K562 (cell line): ENCODE measurements at regions not wholly inside any gene's neighbourhood (a gene's known extent, or its start where the extent isn't known, plus 50 kb on each side); places are given as distances from the start of the nearest gene placed in this dataset.

Experiments used
- C11orf30 ChIP-seq: fragments of 450-650 bp; IDR thresholded peaks from 2 replicates; pipeline ENCODE4 v1.6.1; 2016; ENCODE audit warnings: low read depth, mild to moderate bottlenecking
- CTCF ChIP-seq, 3 experiments: IDR thresholded peaks in 2 of 3; conservative IDR thresholded peaks in 1 of 3; 2 replicates each; pipeline ENCODE4 v1.5.1; 2011 to 2012; ENCODE audit warnings: low read length in 3 of 3, mild to moderate bottlenecking in 3 of 3, control low read depth in 2 of 3, improper control_type of control experiment in 1 of 3, inconsistent platforms in 1 of 3, low read depth in 1 of 3, mixed read lengths in 1 of 3, moderate library complexity in 1 of 3; ENCODE audit not compliant: insufficient read depth in 2 of 3
- E2F8 ChIP-seq: fragments of 450-650 bp; IDR thresholded peaks from 2 replicates; pipeline ENCODE4 v1.7.1; 2018; ENCODE audit warnings: mild to moderate bottlenecking, low read depth; ENCODE audit not compliant: partially characterized antibody
- HOXB6 ChIP-seq: fragments of 250-450 bp; sonication (Bioruptor Pico); IDR thresholded peaks from 2 replicates; pipeline ENCODE4 v1.5.1; 2022; ENCODE audit warnings: mild to moderate bottlenecking, borderline replicate concordance
- LCOR ChIP-seq: sonication (generic); formaldehyde crosslinking; IDR thresholded peaks from 2 replicates; pipeline ENCODE4 v1.8.0; 2022; ENCODE audit warnings: mild to moderate bottlenecking, missing genetic modification reagents
- MAFF ChIP-seq: IDR thresholded peaks from 2 replicates; pipeline ENCODE4 v1.6.1; 2012; ENCODE audit warnings: low read length, improper control_type of control experiment
- REST ChIP-seq, 2 experiments: fragments of 450-650 bp; formaldehyde crosslinking in 1 of 2; IDR thresholded peaks; 2 replicates each; pipeline versions ENCODE4 v1.4.0 to v1.6.1; 2014 to 2020; ENCODE audit warnings: mild to moderate bottlenecking in 2 of 2, borderline replicate concordance in 1 of 2, low read depth in 1 of 2
- ZBTB1 ChIP-seq: sonication (generic); formaldehyde crosslinking; IDR thresholded peaks from 2 replicates; pipeline ENCODE4 v1.8.1; 2023; ENCODE audit warnings: missing genetic modification reagents, low read depth, mild to moderate bottlenecking, borderline replicate concordance
- ZBTB5 ChIP-seq: fragments of 450-650 bp; IDR thresholded peaks from 2 replicates; pipeline ENCODE4 v1.6.1; 2017; ENCODE audit warnings: antibody characterized with exemption
- ZNF280A ChIP-seq: fragments of 450-650 bp; IDR thresholded peaks from 2 replicates; pipeline ENCODE4 v1.6.1; 2018; ENCODE audit warnings: mild to moderate bottlenecking, low read depth; ENCODE audit not compliant: partially characterized antibody
- ZNF778 ChIP-seq: fragments of 450-650 bp; formaldehyde crosslinking; IDR thresholded peaks from 2 replicates; pipeline ENCODE4 v1.4.0; 2020; ENCODE audit warnings: mild to moderate bottlenecking, moderate library complexity

- TF ChIP-seq ZBTB5, result no peak
- no peak for TF ChIP-seq CTCF (IDR thresholded peaks at IDR 0.05 in 2 of 3, conservative IDR thresholded peaks at IDR 0.05 in 1 of 3; ENCODE audit: insufficient read depth in 2 of 3, low read depth in 1 of 3, low read length in 3 of 3)
- peak; percentile 95 for TF ChIP-seq MAFF
- TF ChIP-seq ZNF280A, result no peak
- no peak for TF ChIP-seq REST (IDR thresholded peaks at IDR 0.05; ENCODE audit: borderline replicate concordance)
- TF ChIP-seq REST (CRISPR knock-in tag; IDR thresholded peaks at IDR 0.05; ENCODE audit: low read depth), result no peak
- TF ChIP-seq C11orf30, result peak; percentile 89
- no peak for TF ChIP-seq ZBTB1 (CRISPR knock-in tag)
- no peak for TF ChIP-seq E2F8
- no peak for TF ChIP-seq ZNF778
- no peak for TF ChIP-seq LCOR (CRISPR knock-in tag)
- TF ChIP-seq HOXB6 (CRISPR knock-in tag), result no peak
Measured at GRCh38 chr3:31314258-31314657, 218.5 kb upstream of the STT3B start (continued).
